Endothelial cell (in vitro differentiated cells): ENCODE measurements at regions not wholly inside any gene's neighbourhood (a gene's known extent, or its start where the extent isn't known, plus 50 kb on each side); places are given as distances from the start of the nearest gene placed in this dataset.

Experiments used
- DNase-seq: peaks from one replicate; pipeline ENCODE4 v3.0.0; 2021; ENCODE audit warnings: low spot score
- H3K27ac Mint-ChIP-seq: one replicate; pipeline ENCODE4 v1.8.0; 2021; ENCODE audit warnings: mixed read lengths, inconsistent platforms; ENCODE audit not compliant: unreplicated experiment
- H3K27me3 Mint-ChIP-seq: one replicate; pipeline ENCODE4 v1.8.0; 2021; ENCODE audit warnings: mild to moderate bottlenecking, moderate library complexity, mixed read lengths, inconsistent platforms; ENCODE audit not compliant: unreplicated experiment
- H3K36me3 Mint-ChIP-seq: one replicate; pipeline ENCODE4 v1.8.0; 2021; ENCODE audit warnings: mild to moderate bottlenecking, low read depth, mixed read lengths, inconsistent platforms; ENCODE audit not compliant: unreplicated experiment
- H3K4me1 Mint-ChIP-seq: one replicate; pipeline ENCODE4 v1.8.0; 2021; ENCODE audit warnings: mild to moderate bottlenecking, mixed read lengths, inconsistent platforms; ENCODE audit not compliant: unreplicated experiment
- H3K4me3 Mint-ChIP-seq: one replicate; pipeline ENCODE4 v1.8.0; 2021; ENCODE audit warnings: mild to moderate bottlenecking, mixed read lengths, inconsistent platforms; ENCODE audit not compliant: unreplicated experiment
- H3K9me3 Mint-ChIP-seq: one replicate; pipeline ENCODE4 v1.8.0; 2021; ENCODE audit warnings: mixed read lengths, inconsistent platforms; ENCODE audit not compliant: unreplicated experiment
- TF ChIP-seq, protein P1 (sequence below): fragments of 200-600 bp; sonication (generic); IDR thresholded peaks from one replicate; pipeline ENCODE4 v1.5.0; 2021; ENCODE audit warnings: antibody characterized with exemption; ENCODE audit not compliant: unreplicated experiment

DNA sequence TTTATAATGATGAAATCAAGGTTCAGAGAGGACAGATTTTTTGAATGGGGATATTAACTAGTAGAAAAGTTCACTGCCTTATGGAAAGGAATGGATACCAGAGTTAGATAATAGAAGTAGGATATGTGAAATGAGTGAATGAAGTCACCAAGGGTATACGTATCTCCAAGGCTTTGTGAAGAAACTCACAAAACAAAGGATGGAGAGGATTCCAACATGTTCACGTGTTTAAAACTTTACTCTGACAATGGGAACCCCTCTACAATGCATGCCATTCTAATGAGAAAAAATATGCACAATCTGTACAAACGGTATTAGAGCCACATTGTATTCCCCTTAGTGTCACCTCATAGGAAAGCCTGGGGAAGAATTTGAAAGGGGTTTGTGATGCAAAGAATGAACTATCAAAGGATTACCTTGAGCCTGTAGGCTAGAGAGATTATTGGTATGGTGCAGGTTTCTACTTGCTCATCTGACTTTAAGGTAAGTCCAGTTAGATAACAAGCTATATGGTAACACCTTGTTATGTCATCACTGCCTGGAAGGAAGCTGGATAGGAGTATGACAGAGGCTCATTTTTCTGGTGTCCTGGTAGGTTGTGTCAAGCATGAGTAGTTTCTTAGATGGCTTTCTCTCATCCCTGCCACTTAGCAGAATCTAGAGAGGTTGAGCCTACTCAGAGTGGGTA, 250.3 kb upstream of the SEMA6A start:
- Mint-ChIP-seq H3K36me3 (no peaks in the 10 kb centered on the region), H3K27ac (no peak overlapping the region), H3K4me1 (peaks cover 10% of the 10 kb centered on the region)

DNA sequence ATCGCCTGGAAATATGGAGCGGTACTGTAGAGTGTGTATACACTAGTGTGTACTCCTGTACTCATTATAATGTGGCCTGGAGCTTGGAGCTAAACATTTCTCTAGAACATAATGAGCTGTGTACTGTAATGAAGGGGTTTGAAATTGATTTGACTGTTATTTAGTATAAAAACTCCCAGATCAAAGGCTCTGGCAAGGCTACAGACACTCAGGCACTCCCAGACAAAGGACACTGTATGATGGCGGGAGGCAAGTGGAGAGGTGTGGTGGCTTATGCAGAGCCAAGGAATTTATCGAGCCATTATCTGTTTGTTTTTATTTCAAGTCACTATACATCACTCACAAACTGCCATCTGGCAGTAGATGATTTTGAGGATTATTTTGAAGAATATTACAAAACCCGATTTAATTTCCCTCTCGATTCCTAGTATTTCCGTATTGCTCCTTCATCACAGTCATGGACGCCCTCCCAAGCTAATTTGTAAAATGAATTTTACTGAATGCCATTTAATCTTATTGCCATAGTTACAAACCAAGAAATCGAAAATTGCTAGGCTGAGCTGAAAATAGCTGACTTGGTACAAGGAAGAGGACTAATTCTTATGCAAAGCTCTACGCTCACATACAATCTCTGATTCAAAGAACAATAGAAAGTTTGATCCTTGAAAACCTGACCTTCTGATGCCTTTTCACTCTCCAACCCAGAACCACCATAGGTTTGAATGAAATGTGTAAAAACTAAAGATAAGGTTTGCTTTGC, 240.2 kb upstream of the SEMA6A start:
- TF ChIP-seq, protein P1, sequence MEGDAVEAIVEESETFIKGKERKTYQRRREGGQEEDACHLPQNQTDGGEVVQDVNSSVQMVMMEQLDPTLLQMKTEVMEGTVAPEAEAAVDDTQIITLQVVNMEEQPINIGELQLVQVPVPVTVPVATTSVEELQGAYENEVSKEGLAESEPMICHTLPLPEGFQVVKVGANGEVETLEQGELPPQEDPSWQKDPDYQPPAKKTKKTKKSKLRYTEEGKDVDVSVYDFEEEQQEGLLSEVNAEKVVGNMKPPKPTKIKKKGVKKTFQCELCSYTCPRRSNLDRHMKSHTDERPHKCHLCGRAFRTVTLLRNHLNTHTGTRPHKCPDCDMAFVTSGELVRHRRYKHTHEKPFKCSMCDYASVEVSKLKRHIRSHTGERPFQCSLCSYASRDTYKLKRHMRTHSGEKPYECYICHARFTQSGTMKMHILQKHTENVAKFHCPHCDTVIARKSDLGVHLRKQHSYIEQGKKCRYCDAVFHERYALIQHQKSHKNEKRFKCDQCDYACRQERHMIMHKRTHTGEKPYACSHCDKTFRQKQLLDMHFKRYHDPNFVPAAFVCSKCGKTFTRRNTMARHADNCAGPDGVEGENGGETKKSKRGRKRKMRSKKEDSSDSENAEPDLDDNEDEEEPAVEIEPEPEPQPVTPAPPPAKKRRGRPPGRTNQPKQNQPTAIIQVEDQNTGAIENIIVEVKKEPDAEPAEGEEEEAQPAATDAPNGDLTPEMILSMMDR: no peak
- DNase-seq: no peak
- H3K27me3 Mint-ChIP-seq: no peaks in the 10 kb centered on the region
- H3K27ac Mint-ChIP-seq: peak overlapping the region; percentile 58
- no peaks in the 10 kb centered on the region for H3K9me3 Mint-ChIP-seq
- H3K4me1 Mint-ChIP-seq: peaks cover 21% of the 10 kb centered on the region
- H3K4me3 Mint-ChIP-seq: no peak overlapping the region
- no peaks in the 10 kb centered on the region for H3K36me3 Mint-ChIP-seq

More for the DNA sequence above, 250.3 kb upstream of the SEMA6A start:
- Mint-ChIP-seq H3K9me3 (no peaks in the 10 kb centered on the region), H3K27me3 (no peaks in the 10 kb centered on the region), H3K4me3 (no peak overlapping the region)
- TF ChIP-seq, protein P1: no peak
- DNase-seq: no peak

DNA sequence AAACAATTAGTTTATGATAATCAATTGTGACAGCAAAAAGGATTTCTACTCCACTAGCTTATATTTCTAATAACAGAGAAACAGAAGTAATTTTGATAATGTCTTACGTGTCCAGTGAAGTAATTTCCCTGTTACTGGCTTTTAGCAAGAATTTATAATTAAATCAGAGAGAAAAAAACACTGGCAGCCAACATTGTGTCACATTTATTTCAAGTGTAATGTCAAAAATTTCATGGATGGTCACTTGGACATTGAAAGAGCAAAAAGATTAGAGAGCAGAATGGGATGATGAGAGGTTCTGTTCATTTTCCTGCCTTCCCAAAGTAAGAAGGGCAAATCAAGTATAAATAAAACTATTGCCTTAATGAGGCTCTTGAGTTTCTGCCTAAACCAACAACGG, 239.3 kb upstream of the SEMA6A start:
- no peaks in the 10 kb centered on the region for H3K9me3 Mint-ChIP-seq
- H3K27ac Mint-ChIP-seq: no peak overlapping the region
- TF ChIP-seq, protein P1: no peak
- peaks cover 21% of the 10 kb centered on the region for H3K4me1 Mint-ChIP-seq
- DNase-seq: no peak
- no peaks in the 10 kb centered on the region for H3K27me3 Mint-ChIP-seq
- no peaks in the 10 kb centered on the region for H3K36me3 Mint-ChIP-seq
- H3K4me3 Mint-ChIP-seq: no peak overlapping the region

DNA sequence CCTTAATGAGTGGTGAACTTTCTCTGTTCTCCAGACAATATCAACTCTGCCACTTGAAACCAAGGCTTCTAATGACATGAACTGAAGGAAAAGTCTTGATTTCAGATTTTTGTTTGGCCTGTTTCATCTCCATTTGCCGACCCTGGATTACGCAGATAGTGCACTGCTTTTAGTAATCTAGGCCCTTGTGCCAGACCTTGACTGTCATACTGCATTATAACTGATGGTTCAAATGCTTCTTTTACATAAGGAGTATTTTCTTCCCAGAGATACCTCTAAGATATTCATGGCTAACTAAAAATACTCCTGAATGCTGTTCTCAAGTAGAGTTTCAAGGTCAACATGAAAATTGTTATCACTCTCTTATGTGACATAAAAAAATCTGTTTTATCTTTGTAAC, 238.7 kb upstream of the SEMA6A start:
- H3K27me3 Mint-ChIP-seq: no peaks in the 10 kb centered on the region
- H3K9me3 Mint-ChIP-seq: no peaks in the 10 kb centered on the region
- H3K4me3 Mint-ChIP-seq: no peak overlapping the region
- TF ChIP-seq, protein P1: no peak
- H3K27ac Mint-ChIP-seq: no peak overlapping the region
- H3K36me3 Mint-ChIP-seq: no peaks in the 10 kb centered on the region
- DNase-seq: no peak
- H3K4me1 Mint-ChIP-seq: peaks cover 21% of the 10 kb centered on the region

DNA sequence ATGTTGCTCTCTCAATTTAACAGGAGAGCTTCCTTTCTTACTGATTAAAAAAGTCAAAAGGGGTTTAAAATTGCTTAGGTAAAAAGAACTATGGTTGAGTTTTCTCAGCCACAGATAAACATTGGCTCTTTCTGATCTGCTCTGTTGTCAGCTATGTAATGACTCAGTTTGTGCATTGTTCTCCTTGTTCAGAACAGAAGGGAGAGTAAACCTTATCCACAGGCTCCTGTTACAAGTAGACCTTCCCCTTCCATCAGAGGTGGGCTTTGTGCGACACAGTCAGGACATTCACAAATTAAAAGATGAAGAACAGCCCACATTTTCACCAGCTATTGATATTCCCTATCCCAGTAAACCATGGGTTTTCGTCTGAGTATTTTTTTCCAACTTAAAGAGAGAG, 236.3 kb upstream of the SEMA6A start:
- Mint-ChIP-seq H3K9me3 (no peaks in the 10 kb centered on the region), H3K27ac (no peak overlapping the region), H3K4me1 (peaks cover 14% of the 10 kb centered on the region), H3K36me3 (no peaks in the 10 kb centered on the region), H3K27me3 (no peaks in the 10 kb centered on the region), H3K4me3 (no peak overlapping the region)
- TF ChIP-seq, protein P1: no peak
- DNase-seq: no peak
